ENCODE measurements at regions not wholly inside any gene's neighbourhood (a gene's known extent, or its start where the extent isn't known, plus 50 kb on each side); places are given as distances from the start of the nearest gene placed in this dataset.

GRCh38 chr20:41746635-41747034 lies 128.5 kb upstream of the CHD6 start:
- DNase-seq: no peak
- Histone ChIP-seq H3K36me3 (ENCODE audit: control insufficient read depth, insufficient read depth, low read length) (no peaks in the 10 kb centered on the region), H3K4me3 (ENCODE audit: low read length) (no peak overlapping the region), H3K27ac (ENCODE audit: low read depth, low read length) (no peak overlapping the region), H3K4me1 (ENCODE audit: control insufficient read depth, insufficient read depth, low read length) (no peaks in the 10 kb centered on the region), H3K9ac (ENCODE audit: extremely low read depth, low read length, poor library complexity, severe bottlenecking) (no peak overlapping the region), H3K9me3 (ENCODE audit: control insufficient read depth, low read length) (no peaks in the 10 kb centered on the region), H3K27me3 (ENCODE audit: control insufficient read depth, insufficient read depth, low read length, poor library complexity, severe bottlenecking) (no peaks in the 10 kb centered on the region)
- Mint-ChIP-seq H3K4me3 (no peak overlapping the region), H3K9me3 (no peaks in the 10 kb centered on the region), H3K36me3 (ENCODE audit: low read depth) (no peaks in the 10 kb centered on the region), H3K4me1 (no peaks in the 10 kb centered on the region), H3K27me3 (ENCODE audit: insufficient read depth) (no peaks in the 10 kb centered on the region), H3K27ac (no peak overlapping the region)
- 86% methylated on average over 1 of the region's 1 CpG; no CpG with 5 or more reads in 1 of the 2 experiments for WGBS, 2 experiments (ENCODE audit: insufficient coverage in 1 of 2, insufficient read length in 1 of 2)
- TF ChIP-seq CTCF (conservative IDR thresholded peaks at IDR 0.05): peak; percentile 36

- no peak overlapping the region for H3K27ac Mint-ChIP-seq
- H3K9ac ChIP-seq (ENCODE audit: extremely low read depth, low read length, poor library complexity, severe bottlenecking): no peak overlapping the region
- no peak overlapping the region for H3K4me3 Mint-ChIP-seq
- H3K9me3 Mint-ChIP-seq: peaks cover 10% of the 10 kb centered on the region
- H3K36me3 Mint-ChIP-seq (ENCODE audit: low read depth): no peaks in the 10 kb centered on the region
- H3K27ac ChIP-seq (ENCODE audit: low read depth, low read length): no peak overlapping the region
- 19% methylated on average over 6 of the region's 6 CpGs for WGBS, 2 experiments (ENCODE audit: insufficient coverage in 1 of 2, insufficient read length in 1 of 2)
- TF ChIP-seq CTCF (conservative IDR thresholded peaks at IDR 0.05): peak; percentile 98
- no peaks in the 10 kb centered on the region for H3K4me1 ChIP-seq (ENCODE audit: control insufficient read depth, insufficient read depth, low read length)
- no peaks in the 10 kb centered on the region for H3K27me3 Mint-ChIP-seq (ENCODE audit: insufficient read depth)
- no peaks in the 10 kb centered on the region for H3K27me3 ChIP-seq (ENCODE audit: control insufficient read depth, insufficient read depth, low read length, poor library complexity, severe bottlenecking)
- H3K4me3 ChIP-seq (ENCODE audit: low read length): no peak overlapping the region
- peak; percentile 86 for DNase-seq
- peaks cover 2% of the 10 kb centered on the region for H3K4me1 Mint-ChIP-seq
- no peaks in the 10 kb centered on the region for H3K9me3 ChIP-seq (ENCODE audit: control insufficient read depth, low read length)
- no peaks in the 10 kb centered on the region for H3K36me3 ChIP-seq (ENCODE audit: control insufficient read depth, insufficient read depth, low read length)
Observed at GRCh38 chr20:41738604-41739206, 120.5 kb upstream of the CHD6 start.

GRCh38 chr20:41735949-41736348 lies 117.8 kb upstream of the CHD6 start:
- peaks cover 10% of the 10 kb centered on the region for H3K9me3 Mint-ChIP-seq
- H3K27me3 Mint-ChIP-seq (ENCODE audit: insufficient read depth): no peaks in the 10 kb centered on the region
- H3K36me3 Mint-ChIP-seq (ENCODE audit: low read depth): no peaks in the 10 kb centered on the region
- Histone ChIP-seq H3K4me1 (ENCODE audit: control insufficient read depth, insufficient read depth, low read length) (no peaks in the 10 kb centered on the region), H3K9me3 (ENCODE audit: control insufficient read depth, low read length) (no peaks in the 10 kb centered on the region), H3K36me3 (ENCODE audit: control insufficient read depth, insufficient read depth, low read length) (no peaks in the 10 kb centered on the region), H3K27me3 (ENCODE audit: control insufficient read depth, insufficient read depth, low read length, poor library complexity, severe bottlenecking) (no peaks in the 10 kb centered on the region), H3K4me3 (ENCODE audit: low read length) (no peak overlapping the region), H3K9ac (ENCODE audit: extremely low read depth, low read length, poor library complexity, severe bottlenecking) (no peak overlapping the region), H3K27ac (ENCODE audit: low read depth, low read length) (no peak overlapping the region)
- TF ChIP-seq CTCF (conservative IDR thresholded peaks at IDR 0.05): no peak
- WGBS, 2 experiments (ENCODE audit: insufficient coverage in 1 of 2, insufficient read length in 1 of 2): 92 to 100% methylated on average over 2 of the region's 3 CpGs
- H3K4me3 Mint-ChIP-seq: no peak overlapping the region
- H3K4me1 Mint-ChIP-seq: peaks cover 2% of the 10 kb centered on the region
- DNase-seq: no peak
- no peak overlapping the region for H3K27ac Mint-ChIP-seq

Data from endodermal cell (in vitro differentiated cells).